ENCODE measurements at regions not wholly inside any gene's neighbourhood (a gene's known extent, or its start where the extent isn't known, plus 50 kb on each side); places are given as distances from the start of the nearest gene placed in this dataset.
"Not testable (repeated sequence)": the region's sequence is repeated elsewhere in the genome, so short reads cannot be mapped to it uniquely, and the experiment has no call there.

DNA sequence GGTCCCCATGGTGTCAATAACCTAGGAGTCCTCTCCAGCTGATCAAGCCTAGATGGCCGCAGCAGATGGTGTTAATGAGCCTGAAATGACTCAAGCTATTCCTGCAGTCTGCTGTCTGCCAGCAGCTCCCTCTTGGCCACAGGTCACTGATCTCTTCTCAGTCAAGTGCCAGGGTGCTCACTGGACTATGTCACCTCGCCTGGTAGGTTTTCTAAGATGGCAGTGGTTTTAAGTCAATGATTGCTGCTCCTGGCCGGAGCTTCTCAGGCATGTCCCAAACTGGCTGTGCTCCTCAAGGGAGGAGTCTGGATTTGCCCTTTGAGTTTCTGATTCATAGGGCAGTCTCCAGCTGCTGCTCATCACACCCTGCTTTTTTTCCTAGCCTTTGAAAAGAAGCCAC is 58.6 kb upstream of the SHISA6 start:
- H3K4me3 Mint-ChIP-seq = no peak overlapping the region
- TF ChIP-seq, protein P1, sequence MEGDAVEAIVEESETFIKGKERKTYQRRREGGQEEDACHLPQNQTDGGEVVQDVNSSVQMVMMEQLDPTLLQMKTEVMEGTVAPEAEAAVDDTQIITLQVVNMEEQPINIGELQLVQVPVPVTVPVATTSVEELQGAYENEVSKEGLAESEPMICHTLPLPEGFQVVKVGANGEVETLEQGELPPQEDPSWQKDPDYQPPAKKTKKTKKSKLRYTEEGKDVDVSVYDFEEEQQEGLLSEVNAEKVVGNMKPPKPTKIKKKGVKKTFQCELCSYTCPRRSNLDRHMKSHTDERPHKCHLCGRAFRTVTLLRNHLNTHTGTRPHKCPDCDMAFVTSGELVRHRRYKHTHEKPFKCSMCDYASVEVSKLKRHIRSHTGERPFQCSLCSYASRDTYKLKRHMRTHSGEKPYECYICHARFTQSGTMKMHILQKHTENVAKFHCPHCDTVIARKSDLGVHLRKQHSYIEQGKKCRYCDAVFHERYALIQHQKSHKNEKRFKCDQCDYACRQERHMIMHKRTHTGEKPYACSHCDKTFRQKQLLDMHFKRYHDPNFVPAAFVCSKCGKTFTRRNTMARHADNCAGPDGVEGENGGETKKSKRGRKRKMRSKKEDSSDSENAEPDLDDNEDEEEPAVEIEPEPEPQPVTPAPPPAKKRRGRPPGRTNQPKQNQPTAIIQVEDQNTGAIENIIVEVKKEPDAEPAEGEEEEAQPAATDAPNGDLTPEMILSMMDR (IDR thresholded peaks at IDR 0.05; ENCODE audit: unreplicated experiment in 3 of 3) = no peak
- H3K9me3 Mint-ChIP-seq = no peaks in the 10 kb centered on the region
- H3K36me3 Mint-ChIP-seq (ENCODE audit: low read depth) = no peaks in the 10 kb centered on the region
- no peak overlapping the region for H3K27ac Mint-ChIP-seq
- peaks cover 3% of the 10 kb centered on the region for H3K27me3 Mint-ChIP-seq (ENCODE audit: low read depth)
- H3K4me1 Mint-ChIP-seq = no peaks in the 10 kb centered on the region

DNA sequence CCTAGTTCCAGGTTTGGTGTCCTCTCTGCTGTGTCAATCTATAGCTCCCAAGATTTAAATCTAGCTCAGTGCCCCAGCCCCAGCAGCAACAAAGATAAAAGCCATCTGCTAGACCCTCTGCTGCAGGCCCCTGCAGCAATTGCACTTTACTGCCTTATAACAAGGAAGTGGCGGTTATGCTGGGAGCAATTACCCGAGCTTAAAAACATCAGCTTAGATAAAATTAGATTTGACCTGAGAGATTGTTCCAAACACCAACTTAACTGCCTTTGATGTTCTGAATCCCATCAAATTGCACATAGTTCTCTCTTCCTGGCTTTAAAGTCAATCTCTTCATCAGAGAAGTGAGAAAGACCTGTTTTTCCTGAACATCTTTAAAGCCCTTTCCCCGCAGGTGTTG is 62.4 kb upstream of the SHISA6 start:
- Mint-ChIP-seq H3K27ac (no peak overlapping the region), H3K4me3 (no peak overlapping the region), H3K27me3 (ENCODE audit: low read depth) (peaks cover 3% of the 10 kb centered on the region), H3K36me3 (ENCODE audit: low read depth) (no peaks in the 10 kb centered on the region), H3K9me3 (no peaks in the 10 kb centered on the region), H3K4me1 (no peaks in the 10 kb centered on the region)
- TF ChIP-seq, protein P1 (IDR thresholded peaks at IDR 0.05; ENCODE audit: unreplicated experiment in 3 of 3) = no peak

DNA sequence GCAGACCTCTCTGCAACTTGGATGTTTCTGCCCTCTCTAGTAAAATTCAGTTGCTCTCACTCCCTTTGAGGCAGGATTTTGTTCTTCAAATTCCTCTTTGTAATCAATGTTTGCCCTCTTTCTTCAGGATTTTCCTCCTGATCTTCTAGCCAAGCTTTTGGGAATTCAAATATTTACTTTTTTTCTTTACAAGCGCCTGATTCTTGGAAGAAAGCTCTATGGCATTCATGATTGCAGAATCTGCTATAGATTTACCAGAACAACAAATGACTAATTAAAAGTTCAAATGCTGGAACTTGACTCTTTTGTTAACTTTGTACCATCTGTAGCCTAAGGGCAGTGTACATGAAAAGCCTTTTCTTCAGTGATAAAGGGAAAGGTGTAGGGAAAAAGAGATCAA is 63.7 kb upstream of the SHISA6 start:
- Mint-ChIP-seq H3K36me3 (ENCODE audit: low read depth) (no peaks in the 10 kb centered on the region), H3K4me1 (no peaks in the 10 kb centered on the region), H3K27me3 (ENCODE audit: low read depth) (peaks cover 7% of the 10 kb centered on the region), H3K4me3 (no peak overlapping the region), H3K9me3 (no peaks in the 10 kb centered on the region), H3K27ac (no peak overlapping the region)
- TF ChIP-seq, protein P1 (IDR thresholded peaks at IDR 0.05; ENCODE audit: unreplicated experiment in 3 of 3) = no peak

DNA sequence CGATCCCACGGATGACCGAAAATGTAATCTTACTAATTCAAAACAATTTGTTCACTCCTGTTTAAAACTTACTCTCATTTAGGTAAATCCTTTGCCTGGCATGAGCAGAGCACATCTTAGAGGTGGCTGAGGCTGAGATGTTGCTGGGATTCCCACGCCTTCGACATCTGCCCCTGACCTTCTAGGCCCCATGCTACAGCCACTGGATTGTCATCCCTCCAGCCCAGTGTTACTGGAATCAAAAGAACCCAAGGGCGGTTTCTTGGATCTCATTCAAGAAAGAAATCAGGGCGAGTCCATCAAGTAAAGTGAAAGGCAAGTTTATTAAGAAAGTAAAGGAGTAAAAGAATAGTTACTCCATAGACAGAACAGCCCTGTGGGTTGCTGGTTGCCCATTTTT is 64.5 kb upstream of the SHISA6 start:
- Mint-ChIP-seq H3K36me3 (ENCODE audit: low read depth) (no peaks in the 10 kb centered on the region), H3K4me1 (no peaks in the 10 kb centered on the region), H3K27ac (no peak overlapping the region), H3K4me3 (no peak overlapping the region), H3K27me3 (ENCODE audit: low read depth) (peaks cover 10% of the 10 kb centered on the region), H3K9me3 (no peaks in the 10 kb centered on the region)
- TF ChIP-seq, protein P1 (IDR thresholded peaks at IDR 0.05; ENCODE audit: unreplicated experiment in 3 of 3) = no peak

DNA sequence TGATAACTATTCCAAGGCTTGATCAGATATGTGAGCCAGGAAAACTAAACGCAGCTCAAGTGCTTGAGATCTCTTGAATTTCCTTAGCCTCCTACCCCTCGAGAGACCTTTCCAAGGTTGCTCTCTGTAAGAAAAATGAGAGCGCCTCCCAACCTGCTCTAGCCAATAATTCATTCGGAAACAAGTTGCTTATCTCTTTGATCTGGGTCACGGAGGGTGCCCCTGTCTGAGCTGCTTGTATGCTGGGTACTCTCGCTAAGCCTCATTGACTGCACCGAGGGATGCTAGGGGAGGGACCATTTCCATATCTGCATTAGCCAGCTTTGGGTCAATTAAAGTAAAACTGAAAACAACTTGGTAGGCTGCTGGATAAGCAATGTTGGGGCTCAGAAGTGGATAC is 70.1 kb upstream of the SHISA6 start:
- H3K4me1 Mint-ChIP-seq = no peaks in the 10 kb centered on the region
- peaks cover 7% of the 10 kb centered on the region for H3K9me3 Mint-ChIP-seq
- peaks cover 11% of the 10 kb centered on the region for H3K27me3 Mint-ChIP-seq (ENCODE audit: low read depth)
- TF ChIP-seq, protein P1 (IDR thresholded peaks at IDR 0.05; ENCODE audit: unreplicated experiment in 3 of 3) = no peak
- H3K36me3 Mint-ChIP-seq (ENCODE audit: low read depth) = no peaks in the 10 kb centered on the region
- H3K4me3 Mint-ChIP-seq = no peak overlapping the region
- no peak overlapping the region for H3K27ac Mint-ChIP-seq

DNA sequence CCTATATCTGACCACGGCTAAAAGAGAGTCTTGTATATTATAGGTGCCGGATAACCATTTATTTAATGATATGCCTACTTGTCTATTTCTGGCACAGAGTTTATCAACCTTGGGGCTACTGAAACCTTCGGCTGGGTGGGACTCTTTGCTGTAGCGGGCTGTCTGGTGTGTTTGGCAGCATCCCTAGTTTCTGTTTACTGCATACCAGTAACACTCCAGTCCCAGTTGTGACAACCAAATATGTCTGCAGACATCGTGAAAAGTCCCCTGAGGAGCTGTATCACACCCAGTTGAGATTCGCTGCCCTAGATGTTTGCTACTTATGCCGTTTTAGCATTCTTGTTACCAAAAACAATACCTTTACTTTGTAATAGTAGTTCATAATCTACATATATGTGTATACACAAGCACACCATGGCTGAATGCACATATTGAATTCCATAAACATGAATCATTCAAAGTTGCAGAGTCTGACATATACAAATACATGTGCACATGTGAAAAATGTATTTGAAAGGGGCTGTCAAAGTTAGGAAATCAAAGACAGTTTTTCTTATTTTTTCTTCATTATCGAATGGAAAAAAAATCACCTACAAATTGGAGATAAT is 89.1 kb upstream of the SHISA6 start:
- Mint-ChIP-seq H3K4me1 (no peaks in the 10 kb centered on the region), H3K27ac (no peak overlapping the region), H3K36me3 (ENCODE audit: low read depth) (no peaks in the 10 kb centered on the region), H3K4me3 (no peak overlapping the region), H3K27me3 (ENCODE audit: low read depth) (peaks cover 11% of the 10 kb centered on the region), H3K9me3 (peaks cover 6% of the 10 kb centered on the region)
- TF ChIP-seq, protein P1 (IDR thresholded peaks at IDR 0.05; ENCODE audit: unreplicated experiment in 3 of 3) = no peak

DNA sequence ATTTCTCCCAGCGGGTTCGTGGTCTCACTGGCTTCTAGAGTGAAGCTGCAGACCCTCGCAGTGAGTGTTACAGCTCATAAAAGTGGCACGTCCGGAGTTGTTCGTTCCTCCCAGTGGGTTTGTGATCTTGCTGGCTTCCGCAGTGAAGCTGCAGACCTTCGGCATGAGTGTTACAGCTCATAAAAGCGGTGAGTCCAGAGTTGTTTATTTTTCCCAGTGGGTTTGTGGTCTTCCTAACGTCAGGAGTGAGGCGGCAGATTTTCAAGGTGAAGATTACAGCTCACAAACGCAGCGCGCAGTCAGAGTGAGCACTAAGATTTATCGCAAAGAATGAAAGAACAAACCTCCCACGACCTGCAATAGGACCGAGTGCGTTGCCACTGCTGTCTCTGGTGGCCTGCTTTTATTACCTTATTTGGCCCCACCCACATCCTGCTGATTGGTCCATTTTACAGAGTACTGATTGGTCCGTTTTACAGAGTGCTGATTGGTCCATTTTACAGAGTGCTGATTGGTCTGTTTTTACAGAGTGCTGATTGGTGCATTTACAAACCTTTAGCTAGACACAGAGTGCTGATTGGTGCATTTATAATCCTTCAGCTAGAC is 90.0 kb upstream of the SHISA6 start:
- H3K4me1 Mint-ChIP-seq; H3K36me3 Mint-ChIP-seq (ENCODE audit: low read depth); H3K4me3 Mint-ChIP-seq; H3K27ac Mint-ChIP-seq; H3K9me3 Mint-ChIP-seq: not testable (repeated sequence)
- H3K27me3 Mint-ChIP-seq (ENCODE audit: low read depth) = peaks cover 15% of the 10 kb centered on the region
